NB4 (cell line): ENCODE measurements at regions not wholly inside any gene's neighbourhood (a gene's known extent, or its start where the extent isn't known, plus 50 kb on each side); places are given as distances from the start of the nearest gene placed in this dataset.

ENCODE experiments used
- MYC ChIP-seq: IDR thresholded peaks from 2 replicates; pipeline ENCODE4 v1.6.1; 2011; ENCODE audit warnings: low read depth, low read length
- POLR2A ChIP-seq: IDR thresholded peaks from 2 replicates; pipeline ENCODE4 v1.6.1; 2011; ENCODE audit warnings: mild to moderate bottlenecking; ENCODE audit not compliant: insufficient read length; ENCODE audit errors: extremely low read depth
- TF ChIP-seq, protein P1 (sequence below): IDR thresholded peaks from one replicate; pipeline ENCODE4 v1.5.1; 2012; ENCODE audit warnings: low read depth, low read length
- TF ChIP-seq, protein P2 (sequence below): IDR thresholded peaks from 2 replicates; pipeline ENCODE4 v1.6.1; 2011; ENCODE audit warnings: low read depth, low read length

DNA sequence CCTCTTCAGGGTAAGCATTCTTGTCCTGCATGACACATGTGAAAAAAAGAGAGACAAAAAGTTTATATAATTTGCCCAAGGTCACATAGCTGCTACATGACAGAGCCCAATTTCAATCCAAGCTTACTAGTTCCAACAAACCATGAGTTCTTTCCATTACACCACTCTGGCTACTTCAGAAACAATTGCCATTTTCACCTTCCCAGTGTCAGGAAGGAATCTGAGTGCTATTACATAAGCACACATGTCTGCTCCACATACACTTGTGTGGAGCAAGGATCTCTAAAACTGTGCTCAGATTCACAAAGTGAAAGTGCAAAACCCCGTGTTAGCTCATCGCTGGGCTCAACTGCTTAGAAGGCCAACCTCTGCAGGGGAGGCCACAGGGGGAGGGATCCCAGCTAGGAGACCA lies 356.2 kb upstream of the NFE2L3 start:
- TF ChIP-seq, protein P1, sequence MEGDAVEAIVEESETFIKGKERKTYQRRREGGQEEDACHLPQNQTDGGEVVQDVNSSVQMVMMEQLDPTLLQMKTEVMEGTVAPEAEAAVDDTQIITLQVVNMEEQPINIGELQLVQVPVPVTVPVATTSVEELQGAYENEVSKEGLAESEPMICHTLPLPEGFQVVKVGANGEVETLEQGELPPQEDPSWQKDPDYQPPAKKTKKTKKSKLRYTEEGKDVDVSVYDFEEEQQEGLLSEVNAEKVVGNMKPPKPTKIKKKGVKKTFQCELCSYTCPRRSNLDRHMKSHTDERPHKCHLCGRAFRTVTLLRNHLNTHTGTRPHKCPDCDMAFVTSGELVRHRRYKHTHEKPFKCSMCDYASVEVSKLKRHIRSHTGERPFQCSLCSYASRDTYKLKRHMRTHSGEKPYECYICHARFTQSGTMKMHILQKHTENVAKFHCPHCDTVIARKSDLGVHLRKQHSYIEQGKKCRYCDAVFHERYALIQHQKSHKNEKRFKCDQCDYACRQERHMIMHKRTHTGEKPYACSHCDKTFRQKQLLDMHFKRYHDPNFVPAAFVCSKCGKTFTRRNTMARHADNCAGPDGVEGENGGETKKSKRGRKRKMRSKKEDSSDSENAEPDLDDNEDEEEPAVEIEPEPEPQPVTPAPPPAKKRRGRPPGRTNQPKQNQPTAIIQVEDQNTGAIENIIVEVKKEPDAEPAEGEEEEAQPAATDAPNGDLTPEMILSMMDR: no peak
- TF ChIP-seq POLR2A (no peak), MYC (no peak)
- TF ChIP-seq, protein P2, sequence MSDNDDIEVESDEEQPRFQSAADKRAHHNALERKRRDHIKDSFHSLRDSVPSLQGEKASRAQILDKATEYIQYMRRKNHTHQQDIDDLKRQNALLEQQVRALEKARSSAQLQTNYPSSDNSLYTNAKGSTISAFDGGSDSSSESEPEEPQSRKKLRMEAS: no peak
